GM21381 (cell line): ENCODE measurements at regions not wholly inside any gene's neighbourhood (a gene's known extent, or its start where the extent isn't known, plus 50 kb on each side); places are given as distances from the start of the nearest gene placed in this dataset.

Experiments used
- ATAC-seq: cut with Tn5 transposase; IDR thresholded peaks from one replicate; pipeline ENCODE4 v1.9.1; 2021; ENCODE audit warnings: mild to moderate bottlenecking, moderate library complexity; ENCODE audit not compliant: unreplicated experiment

DNA sequence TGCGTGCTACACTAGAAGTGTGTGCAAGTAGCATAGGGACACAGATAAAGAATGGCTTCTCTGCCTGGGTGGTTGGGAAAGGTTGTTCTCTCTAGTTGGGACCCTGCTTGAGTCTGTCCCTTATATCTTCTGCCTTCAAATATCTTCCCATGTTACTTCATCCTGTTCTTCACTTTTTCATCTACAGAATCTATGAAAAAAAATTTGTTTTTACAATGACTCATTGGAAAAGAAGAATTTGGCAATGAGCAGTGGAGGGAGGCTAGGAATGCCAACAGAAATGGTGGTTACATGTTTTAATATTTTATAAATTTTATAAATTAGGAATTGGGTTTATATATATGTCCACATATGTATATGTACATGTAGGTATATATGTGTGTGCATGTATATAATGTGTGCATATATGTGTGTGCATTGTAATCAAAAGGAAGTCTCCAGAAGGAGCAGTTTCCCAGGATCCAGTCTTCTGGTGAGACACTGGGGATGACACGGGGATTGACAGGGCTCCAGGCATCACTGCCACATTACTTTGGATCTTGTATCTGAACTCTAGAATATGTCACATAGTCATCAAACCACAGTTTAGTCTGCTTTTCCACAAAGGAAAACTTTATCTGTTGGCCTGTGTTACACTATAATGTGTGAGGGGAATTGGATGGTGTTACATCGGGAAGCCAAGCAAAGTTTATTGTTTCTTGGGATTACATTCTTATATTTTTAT, 75.3 kb upstream of the RIPOR2 start:
- no peak for ATAC-seq

DNA sequence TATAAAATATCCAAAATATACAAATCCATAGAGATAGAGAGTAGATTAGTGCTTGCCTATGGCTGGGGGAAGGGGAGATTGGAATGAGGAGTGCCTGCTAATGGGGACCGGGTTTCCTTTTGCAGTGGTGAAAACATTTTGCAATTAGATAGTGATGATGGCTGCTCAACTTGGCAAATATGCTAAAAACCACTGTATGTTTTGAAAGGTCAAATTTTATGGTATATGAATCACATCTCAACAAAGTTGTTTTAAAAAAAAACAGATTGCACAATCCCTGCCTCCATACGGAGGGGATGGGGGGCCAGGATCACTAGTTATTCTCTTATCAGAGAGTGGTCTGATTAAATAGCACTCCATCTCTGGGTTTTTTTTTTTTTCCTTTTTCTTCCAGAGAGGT, 76.9 kb upstream of the RIPOR2 start:
- no peak for ATAC-seq

DNA sequence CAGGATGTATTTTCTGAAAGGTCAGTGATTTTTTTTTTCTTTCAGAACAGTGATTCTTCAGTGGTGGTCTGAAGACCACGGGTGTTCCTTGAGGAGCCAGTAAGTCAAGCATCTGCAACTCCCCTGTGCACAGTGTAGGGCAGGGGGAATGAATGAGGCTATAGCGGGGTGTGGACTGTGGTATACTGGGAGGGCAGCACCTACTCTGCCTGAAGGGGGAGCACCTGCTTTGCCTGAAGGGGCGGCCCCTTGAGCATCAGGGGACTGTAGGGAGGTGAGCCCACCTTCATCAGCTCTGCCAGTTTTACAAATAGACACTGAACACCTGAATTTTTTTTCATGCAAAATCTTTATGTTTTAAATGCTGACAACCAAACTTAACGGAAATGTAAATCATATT, 77.5 kb upstream of the RIPOR2 start:
- ATAC-seq: no peak

DNA sequence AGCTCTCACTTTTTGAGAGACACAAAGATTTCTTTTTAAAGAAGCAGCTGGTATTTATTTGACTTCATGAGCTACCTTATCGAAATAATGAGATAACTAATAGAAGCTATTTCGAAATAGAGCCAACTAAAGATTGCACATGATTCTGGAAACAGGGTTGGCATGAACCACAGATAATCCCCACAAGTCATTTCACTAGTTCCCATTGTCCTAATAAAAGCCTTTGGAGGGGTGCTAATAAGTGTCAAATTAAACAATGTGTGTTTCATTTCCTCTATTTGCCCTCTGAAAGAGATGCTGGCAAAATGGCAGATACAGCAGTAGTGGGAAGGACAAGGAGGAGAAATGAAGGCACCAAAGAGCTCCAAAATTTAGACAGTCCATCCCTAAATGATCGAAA, 78.6 kb upstream of the RIPOR2 start:
- no peak for ATAC-seq

DNA sequence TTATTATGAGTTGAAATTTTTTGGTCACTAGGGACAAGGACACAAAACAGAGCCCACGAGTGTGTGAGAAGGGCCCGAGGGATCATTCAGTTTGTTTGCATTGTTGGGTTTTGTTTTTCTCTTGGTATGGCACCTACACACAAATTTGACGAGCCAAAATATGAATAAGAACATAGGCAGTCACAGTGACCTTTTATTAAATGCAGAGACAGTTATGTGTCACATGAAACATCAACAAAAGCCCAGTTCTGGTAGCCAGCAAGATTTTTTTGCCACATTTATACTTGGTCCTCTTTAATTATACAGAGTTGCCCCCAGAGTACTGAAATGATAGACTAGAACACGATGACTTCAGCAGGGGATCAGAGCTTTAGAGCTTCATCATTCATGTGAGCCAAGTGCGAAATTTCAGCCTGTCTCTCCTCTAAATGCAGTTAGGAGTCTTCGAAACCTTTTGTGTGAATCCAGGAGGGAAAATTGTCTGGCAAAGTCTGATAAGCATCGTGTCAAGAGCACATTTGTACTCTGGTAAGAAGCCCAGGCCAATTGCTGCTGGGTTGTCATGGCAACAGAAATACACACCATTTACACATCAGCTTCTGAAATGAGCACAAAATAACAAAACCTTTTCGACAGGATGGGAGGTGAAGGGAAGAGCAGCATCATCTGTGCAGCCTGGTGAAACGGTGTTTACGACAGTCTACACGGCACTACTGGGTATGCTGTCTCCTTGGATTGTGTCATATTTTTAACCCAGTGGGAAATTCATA, 79.2 kb upstream of the RIPOR2 start:
- no peak for ATAC-seq

DNA sequence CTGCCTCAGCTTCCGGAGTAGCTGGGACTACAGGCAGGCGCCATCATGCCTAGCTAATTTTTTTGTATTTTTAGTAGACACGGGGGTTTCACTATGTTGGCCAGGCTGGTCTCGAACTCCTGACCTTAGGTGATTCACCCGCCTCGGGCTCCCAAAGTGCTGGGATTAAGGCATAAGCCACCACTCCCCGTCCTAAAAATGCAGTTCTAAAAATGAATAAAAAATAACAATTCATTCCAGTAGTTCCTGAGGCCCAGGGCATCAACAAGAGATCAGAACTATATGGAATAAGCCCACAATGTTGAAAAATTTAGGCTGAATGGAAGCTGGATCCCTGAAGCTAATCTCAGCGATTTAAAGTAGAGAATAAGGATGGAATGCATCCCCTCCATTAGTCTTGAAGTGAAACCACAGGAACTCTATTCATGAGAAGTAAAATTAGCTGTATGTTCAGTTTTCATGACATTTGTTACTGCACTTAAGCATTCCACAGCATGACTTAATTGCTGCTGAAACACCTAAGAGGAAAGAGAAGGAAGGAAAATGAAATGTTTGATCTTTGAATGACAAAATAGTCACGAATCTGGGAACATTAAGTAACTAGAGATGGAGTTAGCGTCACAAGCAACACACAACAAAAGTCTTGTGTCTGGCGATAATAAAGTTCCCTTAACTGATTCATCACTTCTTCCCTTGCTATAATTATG, 80.4 kb upstream of the RIPOR2 start:
- no peak for ATAC-seq

DNA sequence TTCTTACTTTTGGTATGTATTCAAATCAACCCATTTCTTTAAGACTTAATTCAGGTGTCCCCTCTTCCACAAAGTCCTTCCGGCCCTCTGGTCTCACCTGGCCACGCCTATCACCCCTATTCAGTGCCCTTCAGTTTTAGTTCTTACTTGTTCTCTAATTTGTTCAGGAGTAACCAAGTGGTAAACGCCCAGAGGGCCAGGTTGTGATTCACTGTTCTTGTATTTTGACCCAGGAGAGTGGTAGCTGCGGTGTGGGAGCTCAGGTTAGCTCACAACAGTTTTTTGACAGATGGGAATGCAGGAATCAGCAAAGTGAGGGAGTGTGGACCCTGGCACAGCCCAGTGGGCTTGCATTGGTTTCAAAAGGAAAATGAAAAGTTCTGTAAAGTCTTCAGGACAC, 81.7 kb upstream of the RIPOR2 start:
- ATAC-seq: no peak

DNA sequence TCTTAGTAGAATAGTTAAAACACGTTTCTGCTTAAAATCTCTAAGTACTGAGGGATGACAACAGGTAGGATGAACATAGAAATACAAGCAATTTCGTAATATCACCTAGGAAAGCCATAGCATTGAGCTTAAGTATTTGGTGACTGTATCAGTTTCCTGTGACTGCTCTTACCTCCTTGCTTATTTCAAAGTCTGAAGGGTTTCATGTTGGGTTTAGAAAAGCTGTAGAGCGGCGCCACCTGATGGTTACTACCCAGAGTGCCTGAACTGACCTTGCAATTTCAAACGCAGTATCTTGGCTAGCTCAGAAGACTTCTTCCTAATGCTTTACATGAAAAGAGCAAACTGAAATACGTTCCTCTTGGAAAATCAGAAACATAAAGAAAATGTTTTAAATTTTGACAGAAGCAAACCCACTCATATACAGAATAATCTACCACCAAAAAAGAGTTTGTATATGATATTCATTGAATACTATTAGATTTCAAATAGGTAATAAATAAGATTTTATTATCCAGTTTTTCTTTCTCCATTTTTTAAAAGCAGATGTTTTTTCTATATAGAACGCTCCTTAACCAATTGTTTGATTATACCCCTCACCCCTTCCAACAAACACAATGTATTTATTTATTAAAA, 82.3 kb upstream of the RIPOR2 start:
- ATAC-seq: no peak

DNA sequence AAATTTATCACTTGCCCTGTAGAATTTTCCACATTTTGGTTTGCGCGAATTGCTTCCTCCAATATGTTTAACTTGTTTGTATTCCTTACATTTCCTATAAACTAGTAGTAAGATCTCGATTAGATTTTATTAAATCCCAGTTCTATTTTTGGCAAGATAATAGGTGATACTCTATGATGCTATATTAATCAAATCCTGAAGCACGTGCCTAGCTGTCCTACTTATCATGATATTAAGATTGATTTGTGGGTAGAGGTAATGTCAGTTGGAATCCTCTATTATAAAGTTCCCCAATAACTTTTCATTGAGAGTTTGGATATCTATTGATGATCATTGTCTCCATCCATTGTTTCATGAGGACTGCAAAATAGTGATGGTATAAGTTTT, 82.8 kb upstream of the RIPOR2 start:
- no peak for ATAC-seq

DNA sequence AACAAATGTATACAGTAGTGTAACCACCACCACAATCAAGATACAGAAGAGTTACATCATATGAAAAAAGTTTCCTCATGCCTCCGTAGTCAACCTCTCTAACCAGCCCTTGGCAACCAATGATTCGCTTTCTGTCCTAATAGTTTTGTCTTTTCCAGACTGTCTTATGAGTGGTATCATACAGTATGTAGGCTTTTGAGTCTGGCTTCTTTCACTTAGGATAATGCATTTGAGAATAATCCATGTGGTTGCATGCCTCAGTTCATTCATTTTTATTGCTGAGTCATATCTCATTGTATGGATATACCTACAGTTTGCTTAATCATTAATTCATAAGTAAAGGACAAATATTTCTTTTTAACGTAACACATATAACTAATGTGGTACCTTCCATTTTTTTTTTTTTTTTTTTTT, 86.4 kb upstream of the RIPOR2 start:
- no peak for ATAC-seq

DNA sequence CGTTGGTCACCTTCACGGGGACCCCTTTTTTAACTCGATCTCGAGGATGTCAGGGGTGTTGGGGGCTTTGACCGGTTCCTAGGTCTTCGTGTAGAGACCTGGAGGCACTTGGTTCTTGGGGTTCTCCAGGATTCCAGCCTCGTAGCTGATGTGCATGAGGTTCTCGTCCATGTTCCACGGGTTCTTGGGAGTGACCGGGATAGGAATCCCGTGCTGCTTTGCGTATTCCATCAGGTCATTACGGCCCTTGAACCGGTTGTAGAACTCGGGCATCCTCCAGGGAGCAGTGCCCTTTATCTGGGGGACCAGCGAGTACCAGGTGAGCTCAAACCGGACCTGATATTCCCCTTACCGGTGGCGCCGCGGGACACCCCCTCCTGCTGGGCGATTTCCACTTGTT, 88.0 kb upstream of the RIPOR2 start:
- ATAC-seq: no peak

DNA sequence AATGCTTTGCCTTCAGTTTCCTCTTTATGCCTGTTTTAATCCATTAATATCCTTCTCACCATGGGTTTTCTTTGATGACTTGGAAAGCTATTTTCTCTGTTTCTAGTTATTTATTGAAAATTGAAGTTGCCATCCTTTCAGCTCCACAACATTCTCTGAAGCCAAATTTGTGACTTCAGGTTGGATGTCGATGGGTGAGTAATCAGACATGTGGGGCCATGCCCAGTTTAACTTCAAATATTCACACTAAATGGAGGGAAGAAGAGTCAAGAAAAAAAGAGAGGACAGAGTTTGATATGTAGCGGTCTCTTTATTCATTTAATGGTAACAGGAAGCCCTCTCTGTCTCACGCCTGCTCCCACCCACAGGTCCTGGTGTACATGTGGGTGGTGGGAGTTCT, 89.1 kb upstream of the RIPOR2 start:
- ATAC-seq: no peak

DNA sequence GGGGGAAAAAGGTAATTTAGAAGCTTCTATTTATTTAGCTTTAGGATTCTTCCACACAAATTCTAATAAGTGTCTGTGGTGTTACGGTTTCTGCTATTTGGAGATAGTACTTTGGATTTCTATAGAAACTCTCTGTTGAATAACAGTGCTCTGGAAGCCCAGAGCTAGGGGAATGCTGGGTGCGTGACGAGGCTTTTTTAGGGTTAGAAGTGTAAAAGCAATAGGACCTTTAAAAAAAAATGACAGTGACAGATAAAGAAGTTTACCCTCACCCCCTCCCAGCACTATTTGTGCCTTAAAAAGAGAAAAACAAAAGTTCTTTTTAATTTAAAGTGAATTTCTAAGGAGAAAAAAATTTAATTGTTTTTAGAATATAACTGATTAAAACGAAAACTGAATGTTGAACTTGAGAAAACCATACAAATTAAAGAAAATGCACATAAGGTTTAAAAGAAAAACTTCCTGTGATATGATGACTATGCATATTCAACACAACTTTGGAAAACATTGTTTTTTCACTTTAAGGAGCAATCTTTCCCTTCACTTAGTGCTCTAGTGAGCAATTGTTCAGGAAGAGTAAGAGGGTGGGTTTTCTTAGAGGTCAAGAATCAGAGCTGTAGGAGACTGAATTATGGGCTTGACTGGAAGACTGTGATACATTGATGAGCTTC, 89.6 kb upstream of the RIPOR2 start:
- no peak for ATAC-seq

DNA sequence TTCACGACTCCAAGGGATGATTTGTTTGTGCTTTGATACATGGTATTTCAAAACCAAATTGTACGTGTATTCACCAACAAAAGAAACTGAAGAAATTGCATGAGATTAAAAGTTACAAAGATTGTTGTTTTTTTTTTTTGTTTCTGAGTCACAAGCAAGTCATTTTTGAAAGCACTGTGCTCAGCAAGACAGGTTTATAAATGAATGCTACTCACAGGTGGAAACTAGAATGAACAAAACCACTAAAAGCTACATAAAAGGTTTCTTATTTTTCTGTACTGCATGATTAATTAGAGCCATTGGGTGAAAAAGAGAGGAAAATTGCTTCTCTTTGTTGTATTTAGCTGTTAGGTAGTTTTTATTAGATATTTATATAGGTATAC, 90.2 kb upstream of the RIPOR2 start:
- ATAC-seq: no peak

DNA sequence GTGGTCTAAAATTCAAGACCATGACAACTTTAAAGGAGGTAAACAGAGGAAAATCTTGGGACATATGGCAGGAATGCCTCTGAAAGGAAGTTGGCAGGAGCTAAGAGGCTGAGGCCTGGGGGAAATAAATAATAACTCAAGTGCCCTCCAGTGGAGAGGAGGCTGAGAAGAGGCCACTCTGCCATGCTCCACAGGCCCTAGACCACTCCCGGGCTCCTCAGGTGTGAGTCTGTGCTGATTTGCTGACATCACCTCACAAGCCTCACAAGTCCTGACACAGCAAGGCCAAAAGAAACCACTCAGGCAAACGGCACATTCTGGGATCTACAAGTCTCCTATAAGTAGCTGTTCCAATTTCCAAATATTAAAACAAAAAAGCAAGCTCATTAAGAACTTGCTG, 91.0 kb upstream of the RIPOR2 start:
- ATAC-seq: no peak

DNA sequence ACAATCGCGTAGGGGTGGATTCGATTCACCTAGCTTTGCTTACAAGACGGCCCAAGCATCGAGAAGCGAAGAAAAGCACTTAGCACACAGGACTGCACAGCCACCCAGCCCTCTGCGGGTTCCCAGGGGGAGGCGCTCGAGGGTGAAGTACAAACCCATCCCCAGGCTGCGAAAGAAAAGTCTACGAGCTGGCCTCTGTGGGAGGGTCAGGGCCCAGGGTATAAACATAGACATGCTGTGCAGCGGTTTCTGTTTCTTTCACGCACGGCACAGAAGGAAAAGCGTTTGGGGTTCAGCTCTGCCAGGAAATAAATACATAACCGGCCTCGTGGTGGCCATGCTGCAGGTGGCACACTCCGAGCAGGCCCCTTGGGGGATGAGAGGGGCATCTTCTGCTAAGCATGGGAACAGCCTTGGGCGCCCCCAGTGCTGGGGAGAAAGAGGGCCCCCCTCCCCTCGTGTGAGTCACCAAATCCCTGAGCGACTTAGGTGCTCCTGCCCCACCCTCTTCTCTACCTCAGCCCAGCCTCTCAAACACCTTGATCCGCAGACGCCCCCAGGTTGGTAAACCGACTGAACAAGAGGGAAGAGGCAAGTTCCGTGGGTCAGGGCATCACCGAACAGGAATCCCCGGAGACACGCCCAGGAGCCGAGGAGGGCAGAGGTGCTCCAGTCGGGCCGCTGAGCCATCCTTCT, 91.6 kb upstream of the RIPOR2 start:
- ATAC-seq: peak; percentile 89

DNA sequence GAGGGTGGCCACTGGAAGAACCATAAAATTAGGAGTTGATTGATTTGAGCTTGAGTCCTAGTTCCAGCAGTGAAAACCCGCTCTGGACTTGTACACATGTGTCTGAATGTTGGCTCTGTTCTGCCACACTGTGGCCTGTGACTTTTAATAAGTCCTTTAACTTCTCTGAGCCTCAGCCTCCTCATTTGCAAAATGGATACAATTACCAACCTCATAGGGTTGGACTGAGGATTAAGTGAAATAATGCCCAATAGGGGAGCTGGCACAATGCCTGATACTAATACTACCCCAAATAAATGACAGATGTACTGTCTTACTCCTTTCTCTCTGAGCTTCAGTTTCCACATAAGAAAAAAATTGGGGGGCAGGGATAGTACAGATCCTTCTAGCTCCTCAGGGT, 92.6 kb upstream of the RIPOR2 start:
- ATAC-seq: no peak

DNA sequence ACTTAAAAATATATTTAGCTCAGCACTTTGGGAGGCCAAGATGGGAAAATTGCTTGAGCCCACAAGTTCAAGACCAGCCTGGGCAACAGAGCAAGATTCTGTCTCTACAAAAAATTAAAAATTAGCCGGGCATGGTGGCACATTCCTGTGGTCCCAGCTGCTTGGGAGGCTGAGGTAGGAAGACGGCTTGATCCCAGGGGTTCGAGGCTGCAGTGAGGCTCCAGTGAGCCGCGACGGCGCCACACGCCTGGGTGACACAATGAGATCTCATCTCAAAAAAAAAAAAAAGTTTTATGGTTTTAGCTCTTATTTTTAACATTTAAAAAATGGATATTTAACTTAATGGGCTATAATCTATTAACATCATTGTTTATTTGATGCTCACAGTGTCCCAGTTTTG, 97.2 kb upstream of the RIPOR2 start:
- no peak for ATAC-seq

DNA sequence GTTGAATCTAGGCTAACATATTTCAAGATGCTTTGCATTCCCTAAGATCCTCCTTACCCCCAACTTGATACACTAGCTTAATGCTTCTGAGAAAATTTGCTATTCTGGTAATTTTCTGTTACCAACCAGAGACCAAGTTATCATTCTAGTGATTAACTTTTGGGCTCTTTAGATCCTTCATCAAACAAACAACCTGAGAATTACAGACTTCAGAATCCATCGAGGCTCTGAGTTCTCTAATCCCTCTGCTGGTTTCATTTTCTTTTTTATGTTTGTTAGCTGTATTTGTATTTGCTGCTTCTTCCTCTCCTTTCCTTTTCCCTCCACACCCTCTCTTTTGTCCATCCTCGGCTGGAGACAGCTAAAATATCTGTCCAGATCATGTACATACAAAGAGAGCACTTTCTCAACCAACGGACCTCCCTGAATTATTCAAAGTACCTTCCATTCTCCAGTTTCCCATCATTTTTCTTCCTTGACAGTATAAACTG, 98.7 kb upstream of the RIPOR2 start:
- no peak for ATAC-seq

DNA sequence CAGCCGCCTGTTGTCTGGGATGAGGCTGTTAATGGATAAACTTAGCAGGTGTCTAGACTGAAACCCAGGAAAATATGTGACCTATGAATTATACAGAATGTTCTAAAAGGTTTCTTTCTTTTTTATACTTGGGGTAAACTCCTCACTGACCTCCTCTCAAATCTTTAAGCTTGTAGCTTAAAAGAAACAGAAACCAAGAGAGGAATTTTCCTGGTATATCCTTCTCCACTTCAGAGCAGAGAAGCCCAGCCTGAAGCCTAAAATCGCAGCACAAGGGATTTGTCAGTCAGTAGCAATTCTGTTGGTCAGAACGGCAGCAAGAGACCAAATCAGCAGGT, 99.4 kb upstream of the RIPOR2 start:
- ATAC-seq: no peak
